ENCODE measurements at regions not wholly inside any gene's neighbourhood (a gene's known extent, or its start where the extent isn't known, plus 50 kb on each side); places are given as distances from the start of the nearest gene placed in this dataset.

- DNase-seq (ENCODE audit: extremely low spot score, insufficient read length, low read depth) = no peak
- no peak for FAIRE-seq
These were observed 272.5 kb upstream of the JAG1 start for GRCh38 chr20:10946124-10946880.

GRCh38 chr20:10947726-10948125 is 273.9 kb upstream of the JAG1 start:
- DNase-seq (ENCODE audit: extremely low spot score, insufficient read length, low read depth) = no peak

GRCh38 chr20:10949930-10950783 is 276.4 kb upstream of the JAG1 start:
- FAIRE-seq = no peak
- DNase-seq (ENCODE audit: extremely low spot score, insufficient read length, low read depth) = no peak

More at GRCh38 chr20:10947726-10948125, 273.9 kb upstream of the JAG1 start:
- FAIRE-seq = no peak

GRCh38 chr20:10951216-10951615 is 277.4 kb upstream of the JAG1 start:
- no peak for FAIRE-seq
- DNase-seq (ENCODE audit: extremely low spot score, insufficient read length, low read depth) = no peak

GRCh38 chr20:10951904-10952303 is 278.1 kb upstream of the JAG1 start:
- FAIRE-seq = no peak
- DNase-seq (ENCODE audit: extremely low spot score, insufficient read length, low read depth) = no peak

GRCh38 chr20:10953437-10953836 is 279.6 kb upstream of the JAG1 start:
- DNase-seq (ENCODE audit: extremely low spot score, insufficient read length, low read depth) (no peak), FAIRE-seq (no peak)

GRCh38 chr20:10954137-10954840 is 280.5 kb upstream of the JAG1 start:
- no peak for DNase-seq (ENCODE audit: extremely low spot score, insufficient read length, low read depth)
- no peak for FAIRE-seq

- DNase-seq (ENCODE audit: extremely low spot score, insufficient read length, low read depth) (no peak), FAIRE-seq (no peak)
These were observed 281.2 kb upstream of the JAG1 start for GRCh38 chr20:10954908-10955580.

GRCh38 chr20:10958279-10958678 is 284.5 kb upstream of the JAG1 start:
- no peak for FAIRE-seq

GRCh38 chr20:10960416-10960815 is 286.6 kb upstream of the JAG1 start:
- no peak for FAIRE-seq
- DNase-seq (ENCODE audit: extremely low spot score, insufficient read length, low read depth) = no peak

More at GRCh38 chr20:10958279-10958678, 284.5 kb upstream of the JAG1 start:
- no peak for DNase-seq (ENCODE audit: extremely low spot score, insufficient read length, low read depth)

- FAIRE-seq = no peak
These were observed 288.0 kb upstream of the JAG1 start for GRCh38 chr20:10961651-10962288.

GRCh38 chr20:10962937-10963336 is 289.1 kb upstream of the JAG1 start:
- DNase-seq (ENCODE audit: extremely low spot score, insufficient read length, low read depth) (no peak), FAIRE-seq (no peak)

More at GRCh38 chr20:10961651-10962288, 288.0 kb upstream of the JAG1 start:
- no peak for DNase-seq (ENCODE audit: extremely low spot score, insufficient read length, low read depth)

- DNase-seq (ENCODE audit: extremely low spot score, insufficient read length, low read depth) (no peak), FAIRE-seq (no peak)
These were observed 290.0 kb upstream of the JAG1 start for GRCh38 chr20:10963717-10964266.

GRCh38 chr20:10965936-10966470 is 292.2 kb upstream of the JAG1 start:
- DNase-seq (ENCODE audit: extremely low spot score, insufficient read length, low read depth) (no peak), FAIRE-seq (no peak)

GRCh38 chr20:10970109-10970508 is 296.3 kb upstream of the JAG1 start:
- DNase-seq (ENCODE audit: extremely low spot score, insufficient read length, low read depth) (no peak), FAIRE-seq (no peak)

GRCh38 chr20:10971096-10971495 is 297.3 kb upstream of the JAG1 start:
- FAIRE-seq = no peak
- DNase-seq (ENCODE audit: extremely low spot score, insufficient read length, low read depth) = no peak

- DNase-seq (ENCODE audit: extremely low spot score, insufficient read length, low read depth) (no peak), FAIRE-seq (no peak)
These were observed 298.5 kb upstream of the JAG1 start for GRCh38 chr20:10972219-10972860.

- FAIRE-seq = no peak
- no peak for DNase-seq (ENCODE audit: extremely low spot score, insufficient read length, low read depth)
These were observed 302.3 kb upstream of the JAG1 start for GRCh38 chr20:10976051-10976450.

Measured in GM18507 (cell line).